Adrenal gland (tissue), 9 donors: ENCODE measurements at regions not wholly inside any gene's neighbourhood (a gene's known extent, or its start where the extent isn't known, plus 50 kb on each side); places are given as distances from the start of the nearest gene placed in this dataset.
A peak's percentile ranks its signal among the peaks of the same experiment; 100 is the strongest.

ENCODE experiments used
- DNase-seq, 7 donors: peaks; one replicate each; pipeline ENCODE4 v3.0.0-alpha.2; 2019 to 2020
- H3K27ac ChIP-seq, 5 donors: fragments of 200-600 bp; sonication (generic) in 4 of 5; 1 replicate in 3 of 5; 2 replicates in 2 of 5; pipeline versions ENCODE4 v1.5.1 to v1.8.0; 2016 to 2020; ENCODE audit warnings: mild to moderate bottlenecking in 1 of 5
- H3K27me3 ChIP-seq: fragments of 200-600 bp; 2 replicates; pipeline ENCODE4 v1.8.0; 2021
- H3K36me3 ChIP-seq, 2 donors: fragments of 200-600 bp; replicated peaks in 1 of 2; 1 replicate in 1 of 2; 2 replicates in 1 of 2; pipeline versions ENCODE4 v1.5.1 to v1.8.0; 2018 to 2022
- H3K4me1 ChIP-seq, 2 donors: fragments of 200-600 bp; replicated peaks in 1 of 2; 1 replicate in 1 of 2; 2 replicates in 1 of 2; pipeline versions ENCODE4 v1.5.1 to v1.8.0; 2018 to 2021
- H3K4me3 ChIP-seq, 4 donors: fragments of 200-600 bp; sonication (generic) in 3 of 4; one replicate each; pipeline ENCODE4 v1.5.1; 2016 to 2018
- H3K9me3 ChIP-seq, 3 donors: fragments of 200-600 bp; sonication (generic) in 1 of 3; replicated peaks in 1 of 3; 1 replicate in 2 of 3; 2 replicates in 1 of 3; pipeline versions ENCODE4 v1.5.1 to v1.8.0; 2016 to 2021
- POLR2A ChIP-seq, 2 donors: fragments of 450-650 bp; IDR thresholded peaks; one replicate each; pipeline ENCODE4 v1.6.1; 2017; ENCODE audit warnings: antibody characterized with exemption in 2 of 2, mild to moderate bottlenecking in 2 of 2, moderate library complexity in 1 of 2
- WGBS, 4 donors: extraction: QIAGEN DNeasy Blood & Tissue Kit in 2 of 4; methylation state at CpG; one replicate each; pipeline versions ENCODE4 v1.1.5 to v1.1.7; 2013 to 2017; 5-methylcytosine and 5-hydroxymethylcytosine counted together
- intact Hi-C, 2 donors: fragments of 100-400 bp; cut with DNase I; formaldehyde crosslinking; loops; one replicate each; pipeline versions ENCODE4 v1.14.1 to v1.15.0; 2022 to 2023
- TF ChIP-seq, protein P1 (sequence below), 6 experiments: fragments of 450-650 bp in 4 of 6; fragments of 200-600 bp in 2 of 6; sonication (generic) in 1 of 6; IDR thresholded peaks; 1 replicate in 5 of 6; 2 replicates in 1 of 6; pipeline versions ENCODE4 v1.5.1 to v1.8.0; 2016 to 2021; ENCODE audit warnings: antibody characterized with exemption in 6 of 6, mild to moderate bottlenecking in 2 of 6, moderate library complexity in 1 of 6
- donor health status: healthy with polysubstance abuse.
- donor health status: Bipolar disorder and iron deficiency.
- donor health status: DM: yes; HTN: yes; CAD: no.
- donor health status: DM: no; HTN: no; CAD: no.
- donor health status: DM: no; HTN: no; CAD: no.

DNA sequence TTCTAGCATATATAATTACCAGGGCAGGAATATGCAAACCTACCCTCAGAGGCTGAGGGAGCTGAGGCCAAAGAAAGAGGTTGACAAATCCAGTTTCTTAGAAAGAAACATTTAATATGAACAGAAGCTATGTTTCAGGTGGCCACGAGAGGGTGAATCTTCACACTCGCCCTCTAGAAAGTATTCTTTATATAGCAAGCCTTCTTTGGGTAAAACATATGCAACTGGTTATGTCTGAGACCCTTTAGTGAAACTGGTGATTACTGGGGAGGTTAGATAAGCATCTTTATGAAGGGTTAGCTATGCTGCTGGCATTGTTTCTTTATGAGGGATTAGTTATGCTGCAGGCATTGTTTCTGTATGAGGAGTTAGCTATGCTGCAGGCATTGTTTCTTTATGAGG lies 50.7 kb upstream of the GOLGA6L2 start:
- Histone ChIP-seq H3K36me3 (no peaks in the 10 kb centered on the region), H3K4me3 (no peak overlapping the region), H3K27ac (no peak overlapping the region), H3K27me3 (no peaks in the 10 kb centered on the region), H3K4me1 (no peaks in the 10 kb centered on the region), H3K9me3 (no peaks in the 10 kb centered on the region)
- 0 to 3% (median 3%) methylated on average over 2 of the region's 2 CpGs for WGBS, 4 donors
- intact Hi-C loops, result no loop called here
- TF ChIP-seq, protein P1, sequence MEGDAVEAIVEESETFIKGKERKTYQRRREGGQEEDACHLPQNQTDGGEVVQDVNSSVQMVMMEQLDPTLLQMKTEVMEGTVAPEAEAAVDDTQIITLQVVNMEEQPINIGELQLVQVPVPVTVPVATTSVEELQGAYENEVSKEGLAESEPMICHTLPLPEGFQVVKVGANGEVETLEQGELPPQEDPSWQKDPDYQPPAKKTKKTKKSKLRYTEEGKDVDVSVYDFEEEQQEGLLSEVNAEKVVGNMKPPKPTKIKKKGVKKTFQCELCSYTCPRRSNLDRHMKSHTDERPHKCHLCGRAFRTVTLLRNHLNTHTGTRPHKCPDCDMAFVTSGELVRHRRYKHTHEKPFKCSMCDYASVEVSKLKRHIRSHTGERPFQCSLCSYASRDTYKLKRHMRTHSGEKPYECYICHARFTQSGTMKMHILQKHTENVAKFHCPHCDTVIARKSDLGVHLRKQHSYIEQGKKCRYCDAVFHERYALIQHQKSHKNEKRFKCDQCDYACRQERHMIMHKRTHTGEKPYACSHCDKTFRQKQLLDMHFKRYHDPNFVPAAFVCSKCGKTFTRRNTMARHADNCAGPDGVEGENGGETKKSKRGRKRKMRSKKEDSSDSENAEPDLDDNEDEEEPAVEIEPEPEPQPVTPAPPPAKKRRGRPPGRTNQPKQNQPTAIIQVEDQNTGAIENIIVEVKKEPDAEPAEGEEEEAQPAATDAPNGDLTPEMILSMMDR (IDR thresholded peaks at IDR 0.05), result peak in 2 of 6 experiments; percentile 6 to 31
- no peak for TF ChIP-seq POLR2A (IDR thresholded peaks at IDR 0.05)
- DNase-seq, result peak in 1 of 7 donors; percentile 1
